CD4-positive, alpha-beta T cell (primary cell): ENCODE measurements at regions not wholly inside any gene's neighbourhood (a gene's known extent, or its start where the extent isn't known, plus 50 kb on each side); places are given as distances from the start of the nearest gene placed in this dataset.

Experiments
- ATAC-seq: fragments of 200-7000 bp; cut with Tn5 transposase; one replicate; pipeline ENCODE4 v1.10.0; 2022; ENCODE audit warnings: mild to moderate bottlenecking; ENCODE audit not compliant: poor library complexity
- CTCF ChIA-PET: fragments of 350-600 bp; sonication (Branson Sonifier 250); formaldehyde crosslinking; loops from one replicate; lab custom pipeline; 2021; ENCODE audit warnings: antibody characterized with exemption, inconsistent platforms; lab: Charles Lee
- POLR2A ChIA-PET: fragments of 350-600 bp; sonication (Branson Sonifier 250); formaldehyde crosslinking; loops from one replicate; lab custom pipeline; 2021; ENCODE audit warnings: antibody characterized with exemption, inconsistent platforms; lab: Charles Lee
- DNase-seq, 14 experiments: peaks; one replicate each; pipeline ENCODE4 v3.0.0-alpha.2; 2013 to 2020; ENCODE audit warnings: mixed read lengths in 2 of 14
- H3K27ac ChIP-seq, 2 donors: one replicate each; pipeline versions ENCODE4 v1.5.1 to v1.7.0; 2013; ENCODE audit warnings: low read length in 2 of 2, low read depth in 1 of 2, mild to moderate bottlenecking in 1 of 2
- H3K27me3 ChIP-seq, 2 experiments: 1 replicate in 1 of 2; 2 replicates in 1 of 2; pipeline versions ENCODE4 v1.6.1 to v1.7.0; 2013; ENCODE audit warnings: low read length in 2 of 2, control low read depth in 1 of 2, mild to moderate bottlenecking in 1 of 2, moderate library complexity in 1 of 2; ENCODE audit not compliant: insufficient read depth in 2 of 2, control insufficient read depth in 1 of 2
- H3K36me3 ChIP-seq: one replicate; pipeline ENCODE4 v1.6.1; 2013; ENCODE audit warnings: low read length, control low read depth; ENCODE audit not compliant: insufficient read depth
- H3K4me1 ChIP-seq: one replicate; pipeline ENCODE4 v1.6.1; 2013; ENCODE audit warnings: low read length, control low read depth; ENCODE audit not compliant: insufficient read depth
- H3K4me3 ChIP-seq: one replicate; pipeline ENCODE4 v1.5.1; 2013; ENCODE audit warnings: mild to moderate bottlenecking, low read length, moderate library complexity
- H3K9me3 ChIP-seq, 2 experiments: 1 replicate in 1 of 2; 2 replicates in 1 of 2; pipeline versions ENCODE4 v1.6.1 to v1.7.0; 2013; ENCODE audit warnings: low read length in 2 of 2, mild to moderate bottlenecking in 2 of 2, control low read depth in 1 of 2, moderate library complexity in 1 of 2; ENCODE audit not compliant: control insufficient read depth in 1 of 2, insufficient read depth in 1 of 2
- H3K27ac Mint-ChIP-seq: one replicate; pipeline ENCODE4 v1.8.0; 2020; ENCODE audit warnings: mixed read lengths
- H3K27me3 Mint-ChIP-seq: one replicate; pipeline ENCODE4 v1.8.0; 2021; ENCODE audit warnings: mixed read lengths
- H3K36me3 Mint-ChIP-seq: one replicate; pipeline ENCODE4 v1.8.0; 2021; ENCODE audit warnings: low read depth, mixed read lengths
- H3K4me1 Mint-ChIP-seq: one replicate; pipeline ENCODE4 v1.8.0; 2021; ENCODE audit warnings: low read depth, mixed read lengths
- H3K4me3 Mint-ChIP-seq: one replicate; pipeline ENCODE4 v1.8.0; 2020; ENCODE audit warnings: mild to moderate bottlenecking, mixed read lengths
- H3K9me3 Mint-ChIP-seq: one replicate; pipeline ENCODE4 v1.8.0; 2020; ENCODE audit warnings: mixed read lengths
- CTCF ChIP-seq: fragments of 200-600 bp; IDR thresholded peaks from one replicate; pipeline ENCODE4 v1.8.0; 2022; ENCODE audit warnings: antibody characterized with exemption, mild to moderate bottlenecking
- intact Hi-C, 2 experiments: fragments of 100-400 bp; cut with DNase I in 1 of 2; cut with micrococcal nuclease in 1 of 2; formaldehyde crosslinking; loops; one replicate each; pipeline versions ENCODE4 v1.15.1 to v1.9.0; 2023 to 2025; cut with DNase I, micrococcal nuclease

DNA sequence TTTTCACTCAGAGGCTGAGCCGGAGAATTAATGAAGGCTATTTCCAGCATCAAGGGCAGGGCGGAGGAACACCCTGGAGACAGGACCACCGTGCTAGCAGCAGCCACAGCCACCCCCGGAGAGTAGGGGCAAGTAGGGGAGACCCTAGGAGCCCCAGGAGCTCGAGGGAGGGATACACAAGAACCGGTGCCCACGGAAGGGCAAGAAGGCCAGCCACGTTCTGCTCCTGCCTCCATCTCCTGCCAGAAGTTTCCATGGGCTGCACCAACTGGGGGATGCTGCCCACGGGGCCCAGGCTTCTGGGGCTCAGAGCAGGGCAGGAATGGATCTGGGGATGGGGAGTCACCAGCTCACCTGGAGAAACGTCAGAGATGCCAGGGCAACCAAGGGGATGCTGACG, 626.8 kb downstream of the TBC1D22A start:
- ChIA-PET CTCF (no interaction called here), POLR2A (no interaction called here)
- no peaks in the 10 kb centered on the region for H3K9me3 Mint-ChIP-seq
- no peaks in the 10 kb centered on the region for H3K27me3 ChIP-seq
- no peaks in the 10 kb centered on the region for H3K36me3 ChIP-seq
- H3K9me3 ChIP-seq: peaks cover 0 to 11% of the 10 kb centered on the region in 2 experiments
- H3K27ac Mint-ChIP-seq: no peak overlapping the region
- H3K4me3 Mint-ChIP-seq: no peak overlapping the region
- ATAC-seq (no peak), DNase-seq (no peak)
- no peak overlapping the region for H3K27ac ChIP-seq
- H3K27me3 Mint-ChIP-seq: no peaks in the 10 kb centered on the region
- no peak overlapping the region for H3K4me3 ChIP-seq
- H3K36me3 Mint-ChIP-seq: no peaks in the 10 kb centered on the region
- no peaks in the 10 kb centered on the region for H3K4me1 ChIP-seq
- TF ChIP-seq CTCF: no peak
- intact Hi-C loops: no loop called here
- no peaks in the 10 kb centered on the region for H3K4me1 Mint-ChIP-seq

DNA sequence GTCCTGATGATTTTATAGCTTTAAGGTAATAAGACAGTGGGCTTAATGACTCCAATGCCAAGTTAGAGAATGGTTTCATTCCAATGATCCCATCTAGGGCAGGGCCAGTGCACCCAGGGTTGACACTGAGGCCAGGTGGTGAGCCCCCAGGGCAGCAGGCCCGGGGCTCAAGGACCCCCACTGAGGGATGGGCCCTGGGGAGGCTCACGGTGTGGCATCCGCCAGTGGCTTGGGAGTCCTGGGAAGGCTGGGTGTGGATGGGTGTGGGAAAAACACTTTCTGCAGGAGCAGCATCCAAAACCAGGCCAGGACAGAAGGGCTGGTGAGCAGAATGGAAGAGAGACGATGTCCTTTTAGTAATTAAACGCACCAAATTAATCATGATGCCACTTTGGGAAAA, 626.3 kb downstream of the TBC1D22A start:
- intact Hi-C loops: no loop called here
- ATAC-seq (no peak), DNase-seq (no peak)
- Histone ChIP-seq H3K4me3 (no peak overlapping the region), H3K4me1 (no peaks in the 10 kb centered on the region), H3K9me3 (peaks cover 0 to 11% of the 10 kb centered on the region in 2 experiments), H3K36me3 (no peaks in the 10 kb centered on the region), H3K27ac (no peak overlapping the region), H3K27me3 (no peaks in the 10 kb centered on the region)
- CTCF ChIA-PET: no interaction called here
- H3K36me3 Mint-ChIP-seq: no peaks in the 10 kb centered on the region
- H3K4me3 Mint-ChIP-seq: no peak overlapping the region
- no peak overlapping the region for H3K27ac Mint-ChIP-seq
- POLR2A ChIA-PET: no interaction called here
- H3K4me1 Mint-ChIP-seq: no peaks in the 10 kb centered on the region
- peaks cover 2% of the 10 kb centered on the region for H3K27me3 Mint-ChIP-seq
- no peaks in the 10 kb centered on the region for H3K9me3 Mint-ChIP-seq
- no peak for TF ChIP-seq CTCF

GRCh38 chr22:47388331-47388730, 625.9 kb downstream of the TBC1D22A start:
- Histone ChIP-seq H3K27me3 (no peaks in the 10 kb centered on the region), H3K36me3 (no peaks in the 10 kb centered on the region), H3K9me3 (peaks cover 0 to 11% of the 10 kb centered on the region in 2 experiments), H3K4me3 (no peak overlapping the region), H3K4me1 (no peaks in the 10 kb centered on the region), H3K27ac (no peak overlapping the region)
- Mint-ChIP-seq H3K27me3 (peaks cover 4% of the 10 kb centered on the region), H3K4me1 (no peaks in the 10 kb centered on the region), H3K36me3 (no peaks in the 10 kb centered on the region), H3K9me3 (no peaks in the 10 kb centered on the region), H3K4me3 (no peak overlapping the region), H3K27ac (no peak overlapping the region)
- ATAC-seq (no peak), DNase-seq (no peak)
- TF ChIP-seq CTCF: no peak
- CTCF ChIA-PET: no interaction called here
- POLR2A ChIA-PET: no interaction called here
- intact Hi-C loops: no loop called here
